ENCODE measurements at regions not wholly inside any gene's neighbourhood (a gene's known extent, or its start where the extent isn't known, plus 50 kb on each side); places are given as distances from the start of the nearest gene placed in this dataset.

DNA sequence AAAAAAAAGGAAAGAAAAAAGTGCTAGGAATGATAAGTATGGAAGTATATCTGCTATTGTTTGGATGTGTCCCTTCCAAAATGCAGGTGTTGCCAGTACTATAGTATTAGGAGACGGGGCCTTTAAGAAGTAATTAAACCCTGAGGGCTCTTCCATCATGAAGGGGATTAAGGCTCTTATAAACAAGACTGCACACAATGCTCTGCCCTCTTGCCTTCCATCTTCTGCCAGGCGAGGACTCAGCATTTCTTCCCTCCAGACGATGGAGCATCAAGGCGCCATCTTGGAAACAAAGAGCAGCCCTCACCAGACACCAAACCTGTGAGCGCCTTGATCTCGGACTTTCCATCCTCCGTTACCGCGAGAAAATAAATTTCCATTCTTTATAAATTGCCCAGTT, 120.1 kb upstream of the GPM6A start:
- TF ChIP-seq, protein P1, sequence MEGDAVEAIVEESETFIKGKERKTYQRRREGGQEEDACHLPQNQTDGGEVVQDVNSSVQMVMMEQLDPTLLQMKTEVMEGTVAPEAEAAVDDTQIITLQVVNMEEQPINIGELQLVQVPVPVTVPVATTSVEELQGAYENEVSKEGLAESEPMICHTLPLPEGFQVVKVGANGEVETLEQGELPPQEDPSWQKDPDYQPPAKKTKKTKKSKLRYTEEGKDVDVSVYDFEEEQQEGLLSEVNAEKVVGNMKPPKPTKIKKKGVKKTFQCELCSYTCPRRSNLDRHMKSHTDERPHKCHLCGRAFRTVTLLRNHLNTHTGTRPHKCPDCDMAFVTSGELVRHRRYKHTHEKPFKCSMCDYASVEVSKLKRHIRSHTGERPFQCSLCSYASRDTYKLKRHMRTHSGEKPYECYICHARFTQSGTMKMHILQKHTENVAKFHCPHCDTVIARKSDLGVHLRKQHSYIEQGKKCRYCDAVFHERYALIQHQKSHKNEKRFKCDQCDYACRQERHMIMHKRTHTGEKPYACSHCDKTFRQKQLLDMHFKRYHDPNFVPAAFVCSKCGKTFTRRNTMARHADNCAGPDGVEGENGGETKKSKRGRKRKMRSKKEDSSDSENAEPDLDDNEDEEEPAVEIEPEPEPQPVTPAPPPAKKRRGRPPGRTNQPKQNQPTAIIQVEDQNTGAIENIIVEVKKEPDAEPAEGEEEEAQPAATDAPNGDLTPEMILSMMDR (IDR thresholded peaks at IDR 0.05; ENCODE audit: borderline replicate concordance): no peak
- no peaks in the 10 kb centered on the region for H3K9me3 ChIP-seq (replicated peaks)
- H3K36me3 ChIP-seq: no peaks in the 10 kb centered on the region
- no peak overlapping the region for H3K4me3 ChIP-seq
- H3K27ac ChIP-seq (replicated peaks): no peak overlapping the region
- no peak for DNase-seq
- intact Hi-C loops (cut with micrococcal nuclease): no loop called here
- H3K27me3 ChIP-seq (ENCODE audit: low read depth): no peaks in the 10 kb centered on the region
- H3K4me1 ChIP-seq: no peaks in the 10 kb centered on the region

DNA sequence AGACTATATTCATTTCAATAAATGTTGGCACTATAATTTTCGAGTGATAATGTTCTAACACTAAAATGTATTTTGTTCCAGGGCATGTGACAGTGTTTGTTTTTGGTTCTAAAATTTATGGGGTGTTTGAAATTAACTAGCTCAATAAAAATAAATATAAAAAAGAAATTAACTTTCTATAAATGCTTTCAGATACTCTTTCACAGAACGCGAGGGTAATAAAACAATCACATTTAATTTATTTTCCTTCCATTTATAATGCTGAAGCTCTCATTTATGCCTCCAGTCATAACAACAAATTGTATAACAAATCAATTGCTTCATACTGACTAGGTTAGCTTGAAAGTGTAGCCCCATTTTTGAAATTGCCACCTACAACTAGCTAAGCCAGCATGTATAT, 122.4 kb upstream of the GPM6A start:
- Histone ChIP-seq H3K9me3 (replicated peaks) (no peaks in the 10 kb centered on the region), H3K27ac (replicated peaks) (no peak overlapping the region), H3K27me3 (ENCODE audit: low read depth) (no peaks in the 10 kb centered on the region), H3K36me3 (no peaks in the 10 kb centered on the region), H3K4me3 (no peak overlapping the region), H3K4me1 (no peaks in the 10 kb centered on the region)
- DNase-seq: no peak
- TF ChIP-seq, protein P1 (IDR thresholded peaks at IDR 0.05; ENCODE audit: borderline replicate concordance): no peak
- intact Hi-C loops (cut with micrococcal nuclease): no loop called here

DNA sequence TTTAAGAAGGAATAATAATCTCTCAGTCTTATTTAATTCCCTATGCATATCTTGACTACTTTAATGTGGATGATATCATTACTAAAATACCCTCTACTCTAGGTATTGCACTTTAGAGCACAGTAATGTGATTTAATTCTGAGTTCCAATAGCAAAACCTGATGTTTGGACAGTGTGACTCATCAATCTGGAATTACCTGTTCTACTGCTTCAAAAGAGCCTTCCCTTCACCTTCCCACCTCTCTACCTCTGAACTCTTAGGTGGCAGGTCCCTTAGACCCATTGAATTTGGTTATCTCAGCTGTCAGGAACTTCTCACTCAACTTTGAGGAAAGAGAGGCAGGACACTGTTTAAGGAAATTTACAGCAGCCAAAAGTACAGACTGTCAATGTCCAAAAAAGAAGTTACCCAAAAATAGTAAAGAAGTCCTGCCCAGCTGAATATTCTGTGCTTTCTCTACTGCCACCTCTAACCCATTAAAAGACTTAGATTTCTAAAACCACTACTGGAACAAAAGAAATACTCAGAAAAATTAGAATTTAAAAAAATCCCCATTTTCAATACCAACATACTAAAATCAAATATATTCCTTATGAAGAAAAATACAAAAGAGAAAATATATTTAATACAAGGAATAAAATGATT, 123.1 kb upstream of the GPM6A start:
- TF ChIP-seq, protein P1 (IDR thresholded peaks at IDR 0.05; ENCODE audit: borderline replicate concordance): no peak
- no peaks in the 10 kb centered on the region for H3K36me3 ChIP-seq
- no peaks in the 10 kb centered on the region for H3K9me3 ChIP-seq (replicated peaks)
- H3K27me3 ChIP-seq (ENCODE audit: low read depth): no peaks in the 10 kb centered on the region
- H3K4me1 ChIP-seq: no peaks in the 10 kb centered on the region
- H3K4me3 ChIP-seq: no peak overlapping the region
- DNase-seq: no peak
- H3K27ac ChIP-seq (replicated peaks): no peak overlapping the region
- intact Hi-C loops (cut with micrococcal nuclease): no loop called here

DNA sequence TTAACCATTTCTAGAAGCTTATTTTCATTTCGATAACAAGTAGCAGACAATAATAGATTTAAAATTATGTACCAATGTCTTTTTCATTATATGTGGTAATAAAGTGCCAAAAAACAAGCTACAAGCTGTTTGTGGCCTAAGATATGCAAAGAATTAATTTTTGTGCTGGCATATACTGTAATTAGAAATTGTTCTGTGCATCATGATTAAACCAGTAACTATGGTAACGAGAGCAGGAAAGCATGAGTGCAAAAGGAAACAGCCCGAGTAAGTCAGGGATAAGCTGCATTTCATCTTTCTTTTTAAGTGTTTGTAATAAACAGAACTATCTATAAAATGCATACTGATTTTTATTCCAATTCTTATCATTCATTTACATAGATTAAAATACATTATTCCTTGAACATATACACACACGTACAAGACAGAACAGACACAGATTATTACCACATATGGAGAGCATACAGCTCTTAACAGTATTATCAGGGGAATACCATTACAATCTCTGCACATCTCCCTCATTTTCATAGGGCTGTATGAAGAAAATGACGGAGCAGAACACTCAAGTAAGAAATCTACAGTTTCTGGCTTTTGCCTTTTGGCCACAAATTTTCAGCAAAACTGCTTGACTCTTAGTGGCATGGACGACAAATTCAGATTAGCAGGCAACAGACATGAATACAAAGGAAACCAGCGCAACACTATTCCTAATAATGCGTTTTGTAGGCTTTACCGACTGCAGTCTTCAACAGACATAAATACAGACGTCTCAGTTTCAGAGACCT, 121.3 kb upstream of the WDR17 start:
- H3K9me3 ChIP-seq (replicated peaks): no peaks in the 10 kb centered on the region
- TF ChIP-seq, protein P1 (IDR thresholded peaks at IDR 0.05; ENCODE audit: borderline replicate concordance): no peak
- no peaks in the 10 kb centered on the region for H3K4me1 ChIP-seq
- H3K27ac ChIP-seq (replicated peaks): no peak overlapping the region
- H3K4me3 ChIP-seq: no peak overlapping the region
- H3K36me3 ChIP-seq: no peaks in the 10 kb centered on the region
- no peak for DNase-seq
- intact Hi-C loops (cut with micrococcal nuclease): no loop called here
- no peaks in the 10 kb centered on the region for H3K27me3 ChIP-seq (ENCODE audit: low read depth)

DNA sequence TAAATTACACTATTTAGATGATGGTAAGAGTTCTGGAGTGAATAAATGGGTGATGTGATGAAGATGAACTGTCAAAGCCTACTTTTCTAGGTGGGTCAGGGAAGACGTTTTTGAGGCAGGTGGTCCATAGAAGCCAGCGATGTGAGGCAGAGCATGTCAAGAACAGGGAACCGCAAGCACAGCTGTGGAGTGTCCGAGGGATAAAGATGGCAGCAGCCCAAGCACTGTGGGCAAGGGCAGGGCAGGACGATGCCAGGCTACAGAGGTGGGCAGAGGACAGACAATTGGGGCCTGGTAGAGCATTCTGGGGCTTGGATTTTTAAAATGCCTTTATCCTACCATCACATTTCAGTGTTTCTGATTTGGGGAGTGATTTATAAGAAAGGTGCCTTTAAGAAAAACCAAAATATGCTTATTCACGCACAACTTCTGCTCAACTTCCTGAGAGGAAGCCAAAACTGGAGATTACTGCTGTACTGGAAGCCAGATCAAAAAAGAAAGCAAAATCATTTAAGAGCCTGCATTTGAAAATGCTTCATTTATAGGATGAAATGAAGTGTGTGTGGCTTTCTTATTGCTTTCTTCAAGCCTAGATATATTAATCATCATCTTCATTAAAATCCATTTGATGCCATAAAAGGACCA, 119.0 kb upstream of the WDR17 start:
- intact Hi-C loops (cut with micrococcal nuclease): no loop called here
- H3K4me1 ChIP-seq: no peaks in the 10 kb centered on the region
- DNase-seq: no peak
- peak overlapping the region; percentile 5 for H3K27ac ChIP-seq (replicated peaks)
- TF ChIP-seq, protein P1 (IDR thresholded peaks at IDR 0.05; ENCODE audit: borderline replicate concordance): no peak
- H3K27me3 ChIP-seq (ENCODE audit: low read depth): no peaks in the 10 kb centered on the region
- H3K4me3 ChIP-seq: peak overlapping the region; percentile 33
- no peaks in the 10 kb centered on the region for H3K9me3 ChIP-seq (replicated peaks)
- H3K36me3 ChIP-seq: no peaks in the 10 kb centered on the region

Measured in left ventricle myocardium inferior (tissue), 1 donor.